Right atrium auricular region (tissue), 2 donors: ENCODE measurements at regions not wholly inside any gene's neighbourhood (a gene's known extent, or its start where the extent isn't known, plus 50 kb on each side); places are given as distances from the start of the nearest gene placed in this dataset.

Experiments
- DNase-seq: peaks from one replicate; pipeline ENCODE4 v3.0.0-alpha.2; 2019; ENCODE audit warnings: low spot score
- H3K27ac ChIP-seq, 2 donors: fragments of 200-600 bp; sonication (generic); 1 replicate in 1 of 2; 2 replicates in 1 of 2; pipeline ENCODE4 v1.5.1; 2016 to 2019
- H3K27me3 ChIP-seq, 2 donors: fragments of 200-600 bp; sonication (generic); one replicate each; pipeline versions ENCODE4 v1.5.1 to v1.6.0; 2017 to 2019
- H3K36me3 ChIP-seq: fragments of 200-600 bp; sonication (generic); one replicate; pipeline ENCODE4 v1.5.1; 2016
- H3K4me1 ChIP-seq, 2 donors: fragments of 200-600 bp; sonication (generic); one replicate each; pipeline versions ENCODE4 v1.5.1 to v1.6.0; 2017 to 2019
- H3K4me3 ChIP-seq, 2 donors: fragments of 200-600 bp; sonication (generic); 1 replicate in 1 of 2; 2 replicates in 1 of 2; pipeline ENCODE4 v1.5.1; 2017 to 2019; ENCODE audit warnings: mild to moderate bottlenecking in 1 of 2, moderate library complexity in 1 of 2
- H3K9me3 ChIP-seq, 2 donors: fragments of 200-600 bp; sonication (generic); one replicate each; pipeline ENCODE4 v1.5.1; 2019
- CTCF ChIP-seq, 2 donors: fragments of 200-600 bp; sonication (generic); IDR thresholded peaks; one replicate each; pipeline ENCODE4 v1.5.1; 2019; ENCODE audit warnings: antibody characterized with exemption in 2 of 2

GRCh38 chr1:194717941-194718340 is 1531.5 kb upstream of the B3GALT2 start:
- H3K36me3 ChIP-seq = no peaks in the 10 kb centered on the region
- TF ChIP-seq CTCF (IDR thresholded peaks at IDR 0.05) = no peak

GRCh38 chr1:194717334-194717733 is 1530.9 kb upstream of the B3GALT2 start:
- Histone ChIP-seq H3K27me3 (no peaks in the 10 kb centered on the region), H3K36me3 (no peaks in the 10 kb centered on the region)
- no peak for TF ChIP-seq CTCF (IDR thresholded peaks at IDR 0.05)

More at GRCh38 chr1:194717941-194718340, 1531.5 kb upstream of the B3GALT2 start:
- H3K4me1 ChIP-seq = no peaks in the 10 kb centered on the region
- H3K9me3 ChIP-seq = no peaks in the 10 kb centered on the region
- no peak overlapping the region for H3K4me3 ChIP-seq
- no peak overlapping the region for H3K27ac ChIP-seq
- H3K27me3 ChIP-seq = no peaks in the 10 kb centered on the region
- no peak for DNase-seq

GRCh38 chr1:194710671-194711070 is 1524.3 kb upstream of the B3GALT2 start:
- H3K27ac ChIP-seq = no peak overlapping the region
- H3K4me1 ChIP-seq = no peaks in the 10 kb centered on the region
- H3K27me3 ChIP-seq = no peaks in the 10 kb centered on the region
- H3K4me3 ChIP-seq = no peak overlapping the region
- DNase-seq = no peak
- H3K36me3 ChIP-seq = no peaks in the 10 kb centered on the region
- no peak for TF ChIP-seq CTCF (IDR thresholded peaks at IDR 0.05)
- no peaks in the 10 kb centered on the region for H3K9me3 ChIP-seq

More at GRCh38 chr1:194717334-194717733, 1530.9 kb upstream of the B3GALT2 start:
- no peak overlapping the region for H3K4me3 ChIP-seq
- H3K27ac ChIP-seq = no peak overlapping the region
- H3K9me3 ChIP-seq = no peaks in the 10 kb centered on the region
- H3K4me1 ChIP-seq = no peaks in the 10 kb centered on the region
- DNase-seq = no peak

GRCh38 chr1:194709439-194709838 is 1523.0 kb upstream of the B3GALT2 start:
- Histone ChIP-seq H3K27ac (no peak overlapping the region), H3K4me3 (no peak overlapping the region), H3K9me3 (no peaks in the 10 kb centered on the region), H3K4me1 (no peaks in the 10 kb centered on the region), H3K27me3 (no peaks in the 10 kb centered on the region), H3K36me3 (no peaks in the 10 kb centered on the region)
- no peak for TF ChIP-seq CTCF (IDR thresholded peaks at IDR 0.05)
- DNase-seq = no peak

GRCh38 chr1:194707074-194707473 is 1520.7 kb upstream of the B3GALT2 start:
- no peaks in the 10 kb centered on the region for H3K9me3 ChIP-seq
- no peak for DNase-seq
- H3K27ac ChIP-seq = no peak overlapping the region
- H3K27me3 ChIP-seq = no peaks in the 10 kb centered on the region
- no peak for TF ChIP-seq CTCF (IDR thresholded peaks at IDR 0.05)
- H3K36me3 ChIP-seq = no peaks in the 10 kb centered on the region
- H3K4me3 ChIP-seq = no peak overlapping the region
- no peaks in the 10 kb centered on the region for H3K4me1 ChIP-seq

GRCh38 chr1:194705123-194705854 is 1518.9 kb upstream of the B3GALT2 start:
- no peak overlapping the region for H3K27ac ChIP-seq
- no peak for DNase-seq
- no peaks in the 10 kb centered on the region for H3K4me1 ChIP-seq
- no peaks in the 10 kb centered on the region for H3K9me3 ChIP-seq
- H3K36me3 ChIP-seq = no peaks in the 10 kb centered on the region
- H3K4me3 ChIP-seq = no peak overlapping the region
- no peak for TF ChIP-seq CTCF (IDR thresholded peaks at IDR 0.05)
- no peaks in the 10 kb centered on the region for H3K27me3 ChIP-seq
